NOMO-1 treated with DMSO at 0.1 percent for 48 hours (cell line): ENCODE measurements at regions not wholly inside any gene's neighbourhood (a gene's known extent, or its start where the extent isn't known, plus 50 kb on each side); places are given as distances from the start of the nearest gene placed in this dataset.

Experiments used
- DNase-seq: peaks from one replicate; lab custom pipeline; 2025; ENCODE audit not compliant: unreplicated experiment; lab: John Stamatoyannopoulos, UW

GRCh38 chr15:67980773-67981685, 73.1 kb upstream of the PIAS1 start:
- no peak for DNase-seq

- DNase-seq = no peak
Observed at GRCh38 chr15:67981848-67982247, 72.3 kb upstream of the PIAS1 start.

GRCh38 chr15:67991706-67992105, 62.4 kb upstream of the PIAS1 start:
- DNase-seq = no peak

DNA sequence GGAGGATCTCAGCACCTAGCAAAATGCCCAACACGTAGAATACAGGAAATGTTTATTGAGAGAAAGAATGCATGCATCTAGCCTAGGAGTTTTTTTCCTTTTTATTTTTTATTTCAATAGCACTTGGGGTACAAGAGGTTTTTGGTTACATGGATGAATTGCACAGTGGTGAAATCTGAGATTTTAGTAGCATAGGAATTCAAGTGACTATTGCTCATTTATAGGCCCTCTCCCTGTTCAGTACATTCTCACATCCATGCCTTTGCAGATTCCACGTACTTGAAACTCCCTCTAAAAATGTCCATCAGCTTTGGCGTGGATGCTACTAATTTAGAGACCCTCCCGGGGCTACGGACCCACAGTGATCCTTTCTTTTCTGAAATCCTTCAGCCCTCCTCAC, 61.7 kb upstream of the PIAS1 start:
- no peak for DNase-seq

DNA sequence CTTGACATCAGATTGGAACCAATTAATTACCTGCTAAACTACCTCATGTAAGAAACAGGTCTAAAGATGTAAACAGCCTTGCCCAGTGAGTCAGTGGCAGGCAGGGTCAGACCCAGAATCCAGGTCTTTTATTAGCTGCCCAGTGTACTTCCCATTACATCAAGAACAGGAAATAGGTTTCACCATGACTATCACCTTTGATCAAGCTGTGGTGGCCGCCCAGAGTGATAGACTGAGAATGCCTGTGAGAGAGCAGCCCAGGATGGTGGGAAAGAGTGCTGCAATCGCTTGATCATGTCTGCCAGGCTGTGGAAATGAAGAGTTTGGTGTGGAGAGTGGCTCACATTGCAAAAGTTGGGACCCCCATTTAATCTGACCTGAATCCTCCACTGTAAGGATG, 61.3 kb upstream of the PIAS1 start:
- DNase-seq = no peak

- DNase-seq = no peak
Observed at GRCh38 chr15:67997996-67998395, 56.1 kb upstream of the PIAS1 start.

DNA sequence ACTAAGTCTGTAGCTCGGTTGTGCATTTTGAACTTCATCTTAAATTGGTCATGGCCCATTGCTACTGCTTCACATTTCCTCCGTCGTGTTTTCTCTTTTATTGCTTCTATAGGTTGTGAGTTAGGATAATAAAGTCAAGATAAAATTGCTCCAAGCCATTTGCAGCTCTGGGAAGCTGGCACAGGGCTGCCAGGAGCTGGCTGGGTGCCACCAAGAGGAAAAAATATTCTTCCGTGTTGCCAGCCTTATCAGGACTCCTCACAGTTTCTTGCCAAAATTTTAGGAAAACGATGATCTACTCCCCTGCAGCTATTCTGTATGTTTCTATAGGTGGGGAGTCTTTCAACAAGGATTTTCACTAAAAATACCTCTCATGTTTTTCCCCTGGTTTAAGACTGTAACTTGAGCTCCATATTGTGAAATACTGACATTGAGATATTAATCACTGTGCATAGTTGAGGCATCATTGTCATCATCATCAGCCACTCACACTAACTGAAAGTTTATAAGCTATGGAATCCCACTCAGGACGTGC, 55.4 kb upstream of the PIAS1 start:
- DNase-seq = peak; percentile 7

- no peak for DNase-seq
Observed at GRCh38 chr15:67999320-68000100, 54.6 kb upstream of the PIAS1 start.

DNA sequence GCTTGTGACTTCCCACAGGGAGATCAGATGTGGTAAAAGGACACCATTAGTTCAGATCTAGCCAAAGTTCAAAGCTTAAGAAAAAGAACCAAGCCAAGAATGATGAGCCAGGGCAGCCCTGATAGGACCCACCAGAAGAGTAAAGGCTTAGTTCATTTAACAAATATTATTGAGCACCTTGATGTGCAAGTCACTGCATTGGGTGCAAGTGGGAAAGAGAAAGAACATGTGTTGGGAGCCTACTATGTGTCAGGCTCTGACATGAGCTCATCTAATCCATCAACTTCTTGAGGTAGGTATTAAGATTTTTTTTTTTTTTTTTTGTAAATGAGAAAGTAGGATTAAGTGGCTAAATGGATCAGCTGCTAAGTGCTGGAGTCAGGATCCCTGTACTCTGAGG, 53.4 kb upstream of the PIAS1 start:
- DNase-seq = no peak

GRCh38 chr15:68001811-68002210, 52.3 kb upstream of the PIAS1 start:
- no peak for DNase-seq

- DNase-seq = no peak
Observed at GRCh38 chr15:68003297-68003696, 50.8 kb upstream of the PIAS1 start.
